ENCODE measurements at regions not wholly inside any gene's neighbourhood (a gene's known extent, or its start where the extent isn't known, plus 50 kb on each side); places are given as distances from the start of the nearest gene placed in this dataset.

- Mint-ChIP-seq H3K36me3 (no peaks in the 10 kb centered on the region), H3K27me3 (no peaks in the 10 kb centered on the region), H3K4me3 (no peak overlapping the region), H3K9me3 (no peaks in the 10 kb centered on the region), H3K4me1 (peaks cover 5 to 6% (median 6%) of the 10 kb centered on the region in 3 donors), H3K27ac (no peak overlapping the region)
- CTCF ChIA-PET: interaction anchor here (0.5 to 0.7 kb wide), 2 partner anchors 433 to 534 kb away, joined by 5 to 6 read pairs; no protein-coding TSS in a partner anchor
- DNase-seq (no peak), ATAC-seq (replicated peaks in 1 of 4) (no peak)
- H3K9me3 ChIP-seq: no peaks in the 10 kb centered on the region
- H3K4me1 ChIP-seq (ENCODE audit: control insufficient read depth in 1 of 2, extremely low read depth in 1 of 2, insufficient read depth in 2 of 2, low read length in 2 of 2): no peaks in the 10 kb centered on the region
- H3K4me3 ChIP-seq (ENCODE audit: control insufficient read depth in 1 of 2, extremely low read depth in 1 of 2, low read length in 1 of 2): no peak overlapping the region
- POLR2A ChIA-PET: no interaction called here
- no peaks in the 10 kb centered on the region for H3K36me3 ChIP-seq (ENCODE audit: control insufficient read depth in 2 of 2, extremely low read depth in 1 of 2, insufficient read depth in 1 of 2, low read length in 1 of 2)
- WGBS (ENCODE audit: insufficient coverage): 83% methylated on average over 1 of the region's 3 CpGs
- H3K27ac ChIP-seq (ENCODE audit: low read length): no peak overlapping the region
- no peaks in the 10 kb centered on the region for H3K27me3 ChIP-seq (replicated peaks in 1 of 2; ENCODE audit: control insufficient read depth in 2 of 2, extremely low read depth in 1 of 2, insufficient read depth in 2 of 2, low read length in 1 of 2)
Measured at GRCh38 chr3:177585271-177585670, 388.0 kb upstream of the TBL1XR1 start.

- CTCF ChIA-PET: no interaction called here
- no CpG with 5 or more reads among the region's 3 CpGs for WGBS (ENCODE audit: insufficient coverage)
- POLR2A ChIA-PET: interaction anchor here in 1 of 2 donors (0.6 kb wide), 3 partner anchors 12 to 163 kb away, joined by 3 read pairs; no protein-coding TSS in a partner anchor
Measured at GRCh38 chr3:177589041-177589650, 391.9 kb upstream of the TBL1XR1 start.

GRCh38 chr3:177589911-177590381 is 392.7 kb upstream of the TBL1XR1 start:
- DNase-seq (no peak), ATAC-seq (replicated peaks in 1 of 4) (no peak)
- ChIA-PET CTCF (no interaction called here), POLR2A (no interaction called here)
- H3K9me3 Mint-ChIP-seq: no peaks in the 10 kb centered on the region
- H3K9me3 ChIP-seq: no peaks in the 10 kb centered on the region
- no peaks in the 10 kb centered on the region for H3K27me3 Mint-ChIP-seq
- H3K27ac ChIP-seq (ENCODE audit: low read length): no peak overlapping the region
- 67% methylated on average over 2 of the region's 4 CpGs for WGBS (ENCODE audit: insufficient coverage)
- H3K36me3 ChIP-seq (ENCODE audit: control insufficient read depth in 2 of 2, extremely low read depth in 1 of 2, insufficient read depth in 1 of 2, low read length in 1 of 2): no peaks in the 10 kb centered on the region
- no peaks in the 10 kb centered on the region for H3K27me3 ChIP-seq (replicated peaks in 1 of 2; ENCODE audit: control insufficient read depth in 2 of 2, extremely low read depth in 1 of 2, insufficient read depth in 2 of 2, low read length in 1 of 2)
- H3K36me3 Mint-ChIP-seq: no peaks in the 10 kb centered on the region
- peaks cover 32 to 39% (median 37%) of the 10 kb centered on the region in 3 donors for H3K4me1 Mint-ChIP-seq
- H3K27ac Mint-ChIP-seq: no peak overlapping the region
- no peak overlapping the region for H3K4me3 Mint-ChIP-seq
- H3K4me3 ChIP-seq (ENCODE audit: control insufficient read depth in 1 of 2, extremely low read depth in 1 of 2, low read length in 1 of 2): no peak overlapping the region
- peaks cover 0 to 12% of the 10 kb centered on the region in 2 experiments for H3K4me1 ChIP-seq (ENCODE audit: control insufficient read depth in 1 of 2, extremely low read depth in 1 of 2, insufficient read depth in 2 of 2, low read length in 2 of 2)

More at GRCh38 chr3:177589041-177589650, 391.9 kb upstream of the TBL1XR1 start:
- Mint-ChIP-seq H3K27me3 (no peaks in the 10 kb centered on the region), H3K27ac (no peak overlapping the region), H3K4me3 (no peak overlapping the region), H3K36me3 (no peaks in the 10 kb centered on the region), H3K9me3 (no peaks in the 10 kb centered on the region), H3K4me1 (peaks cover 24 to 32% (median 30%) of the 10 kb centered on the region in 3 donors)
- H3K27me3 ChIP-seq (replicated peaks in 1 of 2; ENCODE audit: control insufficient read depth in 2 of 2, extremely low read depth in 1 of 2, insufficient read depth in 2 of 2, low read length in 1 of 2): no peaks in the 10 kb centered on the region
- H3K36me3 ChIP-seq (ENCODE audit: control insufficient read depth in 2 of 2, extremely low read depth in 1 of 2, insufficient read depth in 1 of 2, low read length in 1 of 2): no peaks in the 10 kb centered on the region
- DNase-seq: no peak
- ATAC-seq (replicated peaks in 1 of 4): no peak
- H3K4me1 ChIP-seq (ENCODE audit: control insufficient read depth in 1 of 2, extremely low read depth in 1 of 2, insufficient read depth in 2 of 2, low read length in 2 of 2): peaks cover 0 to 12% of the 10 kb centered on the region in 2 experiments
- no peak overlapping the region for H3K27ac ChIP-seq (ENCODE audit: low read length)
- H3K9me3 ChIP-seq: no peaks in the 10 kb centered on the region
- no peak overlapping the region for H3K4me3 ChIP-seq (ENCODE audit: control insufficient read depth in 1 of 2, extremely low read depth in 1 of 2, low read length in 1 of 2)

GRCh38 chr3:177590826-177591225 is 393.5 kb upstream of the TBL1XR1 start:
- CTCF ChIA-PET: interaction anchor here in 1 of 2 donors (0.5 to 1.5 kb wide), 2 partner anchors 311 to 540 kb away, joined by 4 read pairs; no protein-coding TSS in a partner anchor
- no peak for ATAC-seq (replicated peaks in 1 of 4)
- H3K9me3 ChIP-seq: no peaks in the 10 kb centered on the region

GRCh38 chr3:177591379-177591778 is 394.1 kb upstream of the TBL1XR1 start:
- Mint-ChIP-seq H3K9me3 (no peaks in the 10 kb centered on the region), H3K36me3 (no peaks in the 10 kb centered on the region), H3K27me3 (no peaks in the 10 kb centered on the region), H3K27ac (peak overlapping the region in 1 of 2 donors; percentile 88), H3K4me3 (peak overlapping the region in 1 of 3 donors; percentile 19), H3K4me1 (peaks cover 45 to 52% (median 51%) of the 10 kb centered on the region in 3 donors)
- 0% methylated on average over 1 of the region's 4 CpGs for WGBS (ENCODE audit: insufficient coverage)
- no peaks in the 10 kb centered on the region for H3K27me3 ChIP-seq (replicated peaks in 1 of 2; ENCODE audit: control insufficient read depth in 2 of 2, extremely low read depth in 1 of 2, insufficient read depth in 2 of 2, low read length in 1 of 2)
- ChIA-PET CTCF (interaction anchor here (0.5 to 1.5 kb wide), 5 partner anchors 90 to 1508 kb away, joined by 3 to 5 read pairs (median 4); no protein-coding TSS in a partner anchor), POLR2A (interaction anchor here in 1 of 2 donors (0.6 kb wide), 1 partner anchor 604 kb away, joined by 3 read pairs; no protein-coding TSS in a partner anchor)
- DNase-seq (peak in 1 of 35 experiments; percentile 5), ATAC-seq (replicated peaks in 1 of 4) (peak in 2 of 4 experiments; percentile 33 to 53)
- H3K36me3 ChIP-seq (ENCODE audit: control insufficient read depth in 2 of 2, extremely low read depth in 1 of 2, insufficient read depth in 1 of 2, low read length in 1 of 2): no peaks in the 10 kb centered on the region
- H3K4me3 ChIP-seq (ENCODE audit: control insufficient read depth in 1 of 2, extremely low read depth in 1 of 2, low read length in 1 of 2): no peak overlapping the region
- H3K9me3 ChIP-seq: no peaks in the 10 kb centered on the region
- H3K27ac ChIP-seq (ENCODE audit: low read length): no peak overlapping the region
- peaks cover 11 to 15% of the 10 kb centered on the region in 2 experiments for H3K4me1 ChIP-seq (ENCODE audit: control insufficient read depth in 1 of 2, extremely low read depth in 1 of 2, insufficient read depth in 2 of 2, low read length in 2 of 2)

More at GRCh38 chr3:177590826-177591225, 393.5 kb upstream of the TBL1XR1 start:
- Mint-ChIP-seq H3K4me3 (peak overlapping the region in 1 of 3 donors; percentile 19), H3K4me1 (peaks cover 40 to 46% (median 45%) of the 10 kb centered on the region in 3 donors), H3K36me3 (no peaks in the 10 kb centered on the region), H3K27me3 (no peaks in the 10 kb centered on the region), H3K27ac (peak overlapping the region in 1 of 2 donors; percentile 78), H3K9me3 (no peaks in the 10 kb centered on the region)
- Histone ChIP-seq H3K4me3 (ENCODE audit: control insufficient read depth in 1 of 2, extremely low read depth in 1 of 2, low read length in 1 of 2) (no peak overlapping the region), H3K4me1 (ENCODE audit: control insufficient read depth in 1 of 2, extremely low read depth in 1 of 2, insufficient read depth in 2 of 2, low read length in 2 of 2) (peaks cover 7 to 12% of the 10 kb centered on the region in 2 experiments), H3K27me3 (replicated peaks in 1 of 2; ENCODE audit: control insufficient read depth in 2 of 2, extremely low read depth in 1 of 2, insufficient read depth in 2 of 2, low read length in 1 of 2) (no peaks in the 10 kb centered on the region), H3K36me3 (ENCODE audit: control insufficient read depth in 2 of 2, extremely low read depth in 1 of 2, insufficient read depth in 1 of 2, low read length in 1 of 2) (no peaks in the 10 kb centered on the region), H3K27ac (ENCODE audit: low read length) (no peak overlapping the region)
- no peak for DNase-seq
- WGBS (ENCODE audit: insufficient coverage): no CpG with 5 or more reads among the region's 1 CpG
- POLR2A ChIA-PET: no interaction called here

- POLR2A ChIA-PET: no interaction called here
- CTCF ChIA-PET: no interaction called here
- Mint-ChIP-seq H3K36me3 (no peaks in the 10 kb centered on the region), H3K4me1 (peaks cover 72 to 79% (median 78%) of the 10 kb centered on the region in 3 donors), H3K27ac (peak overlapping the region in 1 of 2 donors; percentile 66), H3K4me3 (no peak overlapping the region), H3K9me3 (no peaks in the 10 kb centered on the region), H3K27me3 (no peaks in the 10 kb centered on the region)
- H3K9me3 ChIP-seq: no peaks in the 10 kb centered on the region
- 100% methylated on average over 5 of the region's 6 CpGs for WGBS (ENCODE audit: insufficient coverage)
- no peak overlapping the region for H3K27ac ChIP-seq (ENCODE audit: low read length)
- ATAC-seq (replicated peaks in 1 of 4) (no peak), DNase-seq (no peak)
- H3K4me3 ChIP-seq (ENCODE audit: control insufficient read depth in 1 of 2, extremely low read depth in 1 of 2, low read length in 1 of 2): no peak overlapping the region
- H3K27me3 ChIP-seq (replicated peaks in 1 of 2; ENCODE audit: control insufficient read depth in 2 of 2, extremely low read depth in 1 of 2, insufficient read depth in 2 of 2, low read length in 1 of 2): no peaks in the 10 kb centered on the region
- H3K4me1 ChIP-seq (ENCODE audit: control insufficient read depth in 1 of 2, extremely low read depth in 1 of 2, insufficient read depth in 2 of 2, low read length in 2 of 2): peaks cover 38 to 40% of the 10 kb centered on the region in 2 experiments
- no peaks in the 10 kb centered on the region for H3K36me3 ChIP-seq (ENCODE audit: control insufficient read depth in 2 of 2, extremely low read depth in 1 of 2, insufficient read depth in 1 of 2, low read length in 1 of 2)
Measured at GRCh38 chr3:177594096-177594495, 396.8 kb upstream of the TBL1XR1 start.
